OCI-LY3 (cell line): ENCODE measurements at regions not wholly inside any gene's neighbourhood (a gene's known extent, or its start where the extent isn't known, plus 50 kb on each side); places are given as distances from the start of the nearest gene placed in this dataset.
"Not testable (repeated sequence)": the region's sequence is repeated elsewhere in the genome, so short reads cannot be mapped to it uniquely, and the experiment has no call there.

ENCODE experiments used
- CTCF ChIP-seq: fragments of 200-600, 300-600 bp; sonication (generic); IDR thresholded peaks from 2 replicates; pipeline ENCODE4 v1.5.1; 2014; ENCODE audit warnings: antibody characterized with exemption, low read length, low read depth
- EZH2phosphoT487 ChIP-seq: fragments of 200-600 bp; shearing (Covaris generic); IDR thresholded peaks from 2 replicates; pipeline ENCODE4 v1.6.1; 2018; ENCODE audit warnings: antibody characterized with exemption, mixed run types, low read depth

- TF ChIP-seq CTCF, EZH2phosphoT487: not testable (repeated sequence)
These were observed 106.3 kb upstream of the CDK6 start for GRCh38 chr7:92942706-92943105.
